PC-9 (cell line): ENCODE measurements at regions not wholly inside any gene's neighbourhood (a gene's known extent, or its start where the extent isn't known, plus 50 kb on each side); places are given as distances from the start of the nearest gene placed in this dataset.

Experiments used
- BruUV-seq: library from RNA; stranded (reverse); fragments of 400-500 nt; replicated peaks from 2 replicates; lab custom pipeline; 2021; lab: Mats Ljungman, UMichigan
- CTCF ChIA-PET: fragments of 300-600 bp; sonication (Branson Sonifier 250); formaldehyde crosslinking; loops from one replicate; lab custom pipeline; 2022; ENCODE audit warnings: antibody characterized with exemption; lab: Charles Lee
- POLR2A ChIA-PET: fragments of 300-600 bp; sonication (Branson Sonifier 250); formaldehyde crosslinking; loops from one replicate; lab custom pipeline; 2022; ENCODE audit warnings: antibody characterized with exemption; ENCODE audit not compliant: unreplicated experiment; lab: Charles Lee
- DNase-seq, 2 experiments: peaks; one replicate each; pipeline versions ENCODE4 v3.0.0 to v3.0.0-alpha.2; 2015 to 2022; ENCODE audit warnings: mixed read lengths in 1 of 2
- H2AFZ ChIP-seq: fragments of 200-600 bp; sonication (generic); 2 replicates; pipeline ENCODE4 v1.8.1; 2017; ENCODE audit warnings: antibody characterized with exemption
- H3F3A ChIP-seq: fragments of 200-600 bp; sonication (generic); 2 replicates; pipeline ENCODE4 v1.8.1; 2017; ENCODE audit warnings: antibody characterized with exemption, mild to moderate bottlenecking, low read depth; ENCODE audit not compliant: insufficient read depth
- H3K27ac ChIP-seq: fragments of 200-600 bp; sonication (generic); 2 replicates; pipeline ENCODE4 v1.6.1; 2016; ENCODE audit warnings: mixed run types
- H3K27me3 ChIP-seq: fragments of 200-600 bp; sonication (generic); 2 replicates; pipeline ENCODE4 v1.6.1; 2016; ENCODE audit warnings: low read depth, mixed run types; ENCODE audit not compliant: insufficient read depth
- H3K36me3 ChIP-seq: fragments of 200-600 bp; sonication (generic); 2 replicates; pipeline ENCODE4 v1.6.1; 2016; ENCODE audit warnings: low read depth, mixed run types
- H3K4me1 ChIP-seq: fragments of 200-600 bp; sonication (generic); replicated peaks from 2 replicates; pipeline ENCODE4 v1.6.1; 2016; ENCODE audit warnings: mixed run types; ENCODE audit not compliant: insufficient read depth
- H3K4me2 ChIP-seq: fragments of 200-600 bp; sonication (generic); 2 replicates; pipeline ENCODE4 v1.6.1; 2017; ENCODE audit warnings: mixed run types
- H3K4me3 ChIP-seq: fragments of 200-600 bp; sonication (generic); 2 replicates; pipeline ENCODE4 v1.6.1; 2016; ENCODE audit warnings: mixed run types
- H3K79me2 ChIP-seq: fragments of 200-600 bp; sonication (generic); 2 replicates; pipeline ENCODE4 v1.6.1; 2017; ENCODE audit warnings: low read depth, mixed run types
- H3K9me2 ChIP-seq: fragments of 200-600 bp; sonication (generic); 2 replicates; pipeline ENCODE4 v1.8.1; 2017; ENCODE audit warnings: mild to moderate bottlenecking; ENCODE audit not compliant: insufficient read depth
- H3K9me3 ChIP-seq: fragments of 200-600 bp; sonication (generic); 2 replicates; pipeline ENCODE4 v1.8.1; 2016; ENCODE audit warnings: low read depth; ENCODE audit not compliant: insufficient read depth
- H4K20me1 ChIP-seq: fragments of 200-600 bp; sonication (generic); 2 replicates; pipeline ENCODE4 v1.8.1; 2017; ENCODE audit not compliant: insufficient read depth
- EZH2 ChIP-seq: fragments of 200-600 bp; sonication (generic); IDR thresholded peaks from 2 replicates; pipeline ENCODE4 v1.8.0; 2017; ENCODE audit warnings: antibody characterized with exemption, low read depth
- intact Hi-C: fragments of 100-400 bp; cut with micrococcal nuclease; formaldehyde crosslinking; loops from one replicate; pipeline ENCODE4 v1.10.0; 2022; ENCODE audit not compliant: unreplicated experiment
- TF ChIP-seq, protein P1 (sequence below): fragments of 200-600 bp; sonication (generic); conservative IDR thresholded peaks from 2 replicates; pipeline ENCODE4 v1.6.1; 2017; ENCODE audit warnings: mixed run types, antibody characterized with exemption, mild to moderate bottlenecking, moderate library complexity

- Histone ChIP-seq H4K20me1 (no peaks in the 10 kb centered on the region; the same call in 1 of the 2 replicates), H3K9me3 (no peaks in the 10 kb centered on the region), H3K27me3 (peaks cover 99% of the 10 kb centered on the region), H3K4me3 (no peak overlapping the region), H3K9me2 (no peaks in the 10 kb centered on the region), H2AFZ (no peak overlapping the region), H3K79me2 (no peaks in the 10 kb centered on the region), H3K27ac (no peak overlapping the region), H3F3A (no peaks in the 10 kb centered on the region), H3K36me3 (no peaks in the 10 kb centered on the region), H3K4me1 (no peaks in the 10 kb centered on the region), H3K4me2 (no peak overlapping the region)
- DNase-seq, result no peak
- no TSS peak for BruUV-seq
- ChIA-PET CTCF (no interaction called here), POLR2A (no interaction called here)
- intact Hi-C loops, result no loop called here
- TF ChIP-seq, protein P1, sequence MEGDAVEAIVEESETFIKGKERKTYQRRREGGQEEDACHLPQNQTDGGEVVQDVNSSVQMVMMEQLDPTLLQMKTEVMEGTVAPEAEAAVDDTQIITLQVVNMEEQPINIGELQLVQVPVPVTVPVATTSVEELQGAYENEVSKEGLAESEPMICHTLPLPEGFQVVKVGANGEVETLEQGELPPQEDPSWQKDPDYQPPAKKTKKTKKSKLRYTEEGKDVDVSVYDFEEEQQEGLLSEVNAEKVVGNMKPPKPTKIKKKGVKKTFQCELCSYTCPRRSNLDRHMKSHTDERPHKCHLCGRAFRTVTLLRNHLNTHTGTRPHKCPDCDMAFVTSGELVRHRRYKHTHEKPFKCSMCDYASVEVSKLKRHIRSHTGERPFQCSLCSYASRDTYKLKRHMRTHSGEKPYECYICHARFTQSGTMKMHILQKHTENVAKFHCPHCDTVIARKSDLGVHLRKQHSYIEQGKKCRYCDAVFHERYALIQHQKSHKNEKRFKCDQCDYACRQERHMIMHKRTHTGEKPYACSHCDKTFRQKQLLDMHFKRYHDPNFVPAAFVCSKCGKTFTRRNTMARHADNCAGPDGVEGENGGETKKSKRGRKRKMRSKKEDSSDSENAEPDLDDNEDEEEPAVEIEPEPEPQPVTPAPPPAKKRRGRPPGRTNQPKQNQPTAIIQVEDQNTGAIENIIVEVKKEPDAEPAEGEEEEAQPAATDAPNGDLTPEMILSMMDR, result no peak
- no peak for TF ChIP-seq EZH2
Measured at GRCh38 chr2:15807418-15808203, 132.7 kb upstream of the MYCN start.

- H2AFZ ChIP-seq, result no peak overlapping the region
- no peak for TF ChIP-seq EZH2
- TF ChIP-seq, protein P1, result no peak
- H3F3A ChIP-seq, result no peaks in the 10 kb centered on the region
- no peaks in the 10 kb centered on the region; the same call in 1 of the 2 replicates for H4K20me1 ChIP-seq
- ChIA-PET CTCF (no interaction called here), POLR2A (no interaction called here)
- DNase-seq, result no peak
- H3K9me2 ChIP-seq, result no peaks in the 10 kb centered on the region
- H3K9me3 ChIP-seq, result no peaks in the 10 kb centered on the region
- no peak overlapping the region for H3K4me3 ChIP-seq
- intact Hi-C loops, result no loop called here
- H3K27ac ChIP-seq, result no peak overlapping the region
- no peak overlapping the region for H3K4me2 ChIP-seq
- H3K27me3 ChIP-seq, result peaks cover 99% of the 10 kb centered on the region
- no peaks in the 10 kb centered on the region for H3K4me1 ChIP-seq
- no peaks in the 10 kb centered on the region for H3K79me2 ChIP-seq
- H3K36me3 ChIP-seq, result no peaks in the 10 kb centered on the region
- no TSS peak for BruUV-seq
Measured at GRCh38 chr2:15808204-15808910, 132.0 kb upstream of the MYCN start.

DNA sequence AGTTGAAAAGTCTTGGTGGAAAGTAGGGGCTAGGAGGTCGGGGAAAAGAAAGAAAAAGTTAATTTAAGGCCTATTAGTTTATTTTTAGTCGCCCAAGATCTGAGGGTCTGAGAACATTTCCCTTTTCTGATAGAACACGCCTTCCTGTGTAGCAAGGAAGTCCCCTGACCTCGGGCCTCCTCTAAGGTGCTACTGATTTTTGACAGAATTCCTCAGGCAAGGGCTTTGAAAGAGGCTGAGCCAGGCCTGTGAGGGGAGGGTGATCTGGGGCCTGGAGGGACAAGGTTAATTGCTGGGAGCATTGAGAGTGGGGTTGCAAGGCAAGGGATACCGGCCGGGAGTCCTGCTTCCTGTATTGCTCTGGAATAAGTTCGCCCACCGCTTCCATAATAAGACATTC lies 131.4 kb upstream of the MYCN start:
- H3K27ac ChIP-seq, result no peak overlapping the region
- ChIA-PET POLR2A (no interaction called here), CTCF (no interaction called here)
- H2AFZ ChIP-seq, result no peak overlapping the region
- no peaks in the 10 kb centered on the region for H3K36me3 ChIP-seq
- no peak overlapping the region for H3K4me2 ChIP-seq
- H3K79me2 ChIP-seq, result no peaks in the 10 kb centered on the region
- BruUV-seq, result no TSS peak
- TF ChIP-seq, protein P1, result no peak
- TF ChIP-seq EZH2, result no peak
- H4K20me1 ChIP-seq, result no peaks in the 10 kb centered on the region; the same call in 1 of the 2 replicates
- H3K9me2 ChIP-seq, result no peaks in the 10 kb centered on the region
- no peaks in the 10 kb centered on the region for H3F3A ChIP-seq
- no peak overlapping the region for H3K4me3 ChIP-seq
- intact Hi-C loops, result no loop called here
- H3K9me3 ChIP-seq, result no peaks in the 10 kb centered on the region
- peaks cover 99% of the 10 kb centered on the region for H3K27me3 ChIP-seq
- no peak for DNase-seq
- H3K4me1 ChIP-seq, result no peaks in the 10 kb centered on the region
